Activated CD4-positive, alpha-beta T cell treated with anti-CD3 and anti-CD28 coated beads, Interleukin-2, amount 10 ng/mL, durations not matched to agents 7 days and 5 days (primary cell): ENCODE measurements at regions not wholly inside any gene's neighbourhood (a gene's known extent, or its start where the extent isn't known, plus 50 kb on each side); places are given as distances from the start of the nearest gene placed in this dataset.

ENCODE experiments used
- CTCF ChIA-PET: fragments of 350-600 bp; sonication (Branson Sonifier 250); formaldehyde crosslinking; loops from one replicate; lab custom pipeline; 2021; ENCODE audit warnings: antibody characterized with exemption; lab: Charles Lee
- POLR2A ChIA-PET: fragments of 350-600 bp; sonication (Branson Sonifier 250); formaldehyde crosslinking; loops from one replicate; lab custom pipeline; 2021; ENCODE audit warnings: antibody characterized with exemption; lab: Charles Lee
- DNase-seq: peaks from one replicate; pipeline ENCODE4 v3.0.0-alpha.2; 2020
- H3K27ac Mint-ChIP-seq: one replicate; pipeline ENCODE4 v1.8.0; 2021; ENCODE audit warnings: mild to moderate bottlenecking, moderate library complexity, mixed read lengths
- H3K27me3 Mint-ChIP-seq: one replicate; pipeline ENCODE4 v1.8.0; 2021; ENCODE audit warnings: mixed read lengths
- H3K36me3 Mint-ChIP-seq: one replicate; pipeline ENCODE4 v1.8.0; 2021; ENCODE audit warnings: low read depth, mixed read lengths
- H3K4me1 Mint-ChIP-seq: one replicate; pipeline ENCODE4 v1.8.0; 2021; ENCODE audit warnings: mixed read lengths
- H3K4me3 Mint-ChIP-seq: one replicate; pipeline ENCODE4 v1.8.0; 2021; ENCODE audit warnings: mild to moderate bottlenecking, moderate library complexity, mixed read lengths
- H3K9me3 Mint-ChIP-seq: one replicate; pipeline ENCODE4 v1.8.0; 2021; ENCODE audit warnings: mixed read lengths

DNA sequence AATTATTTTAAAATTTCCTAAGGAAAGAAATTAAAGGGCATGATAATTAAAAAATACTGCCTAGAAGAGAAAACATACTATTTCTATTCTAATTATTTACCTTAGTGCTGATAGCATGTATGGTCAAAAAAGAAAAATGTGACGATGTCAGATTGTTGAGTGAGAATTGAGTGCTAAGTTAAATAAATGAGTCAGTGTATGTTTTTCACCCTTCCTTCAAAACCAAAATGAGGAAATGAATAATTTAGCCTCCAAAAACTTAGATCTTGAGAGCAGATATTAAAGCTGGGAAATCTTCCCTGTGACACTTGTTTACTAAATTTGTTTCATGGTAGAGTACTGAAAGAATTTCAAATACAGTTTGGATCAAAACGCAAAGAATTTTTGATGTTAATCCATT lies 58.6 kb upstream of the NYAP2 start:
- POLR2A ChIA-PET = no interaction called here

DNA sequence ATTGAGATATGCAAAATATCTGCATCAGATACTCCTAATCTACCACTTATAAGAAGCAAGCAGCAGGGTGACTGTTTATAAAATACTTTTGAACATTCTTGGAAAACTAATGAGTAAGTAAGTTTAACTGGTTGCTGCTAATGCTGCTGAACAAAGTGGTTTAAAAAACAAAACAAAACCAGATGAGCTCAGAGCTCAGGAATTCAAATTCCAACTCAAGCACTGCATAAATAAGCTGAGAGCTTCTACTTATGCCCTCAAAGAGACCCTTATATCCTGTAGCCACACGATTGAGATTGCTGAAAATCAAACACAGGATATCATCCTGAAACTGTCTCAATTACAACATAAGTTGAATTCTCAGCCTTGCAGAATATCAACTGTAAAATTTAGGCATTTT lies 62.3 kb upstream of the NYAP2 start:
- ChIA-PET CTCF (no interaction called here), POLR2A (no interaction called here)
- Mint-ChIP-seq H3K27me3 (no peaks in the 10 kb centered on the region), H3K4me1 (no peaks in the 10 kb centered on the region), H3K36me3 (no peaks in the 10 kb centered on the region), H3K4me3 (no peak overlapping the region), H3K9me3 (no peaks in the 10 kb centered on the region), H3K27ac (no peak overlapping the region)
- DNase-seq = no peak

More for the DNA sequence above, 58.6 kb upstream of the NYAP2 start:
- no peaks in the 10 kb centered on the region for H3K9me3 Mint-ChIP-seq
- no peak overlapping the region for H3K27ac Mint-ChIP-seq
- no peaks in the 10 kb centered on the region for H3K36me3 Mint-ChIP-seq
- H3K4me3 Mint-ChIP-seq = no peak overlapping the region
- no peaks in the 10 kb centered on the region for H3K27me3 Mint-ChIP-seq
- DNase-seq = no peak
- no peaks in the 10 kb centered on the region for H3K4me1 Mint-ChIP-seq
- CTCF ChIA-PET = no interaction called here

DNA sequence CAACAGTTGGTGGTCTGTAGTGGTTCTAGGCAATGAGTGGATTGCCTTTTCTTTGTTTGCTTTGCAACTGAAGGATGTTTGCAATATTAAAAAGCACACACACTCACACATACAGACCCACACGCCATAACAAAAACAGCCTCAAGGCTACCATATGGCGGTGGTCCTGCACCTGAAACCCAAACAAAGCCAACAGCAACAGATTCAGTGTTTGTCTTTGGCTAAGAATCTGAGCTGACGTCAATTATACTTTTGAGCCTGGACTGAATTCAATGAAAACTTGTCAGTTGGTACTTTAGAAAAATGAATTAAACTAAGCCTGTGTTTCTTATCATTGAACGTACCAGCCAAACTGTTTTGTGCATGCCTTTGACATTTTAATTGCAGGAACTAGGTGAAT lies 65.0 kb upstream of the NYAP2 start:
- Mint-ChIP-seq H3K36me3 (no peaks in the 10 kb centered on the region), H3K27ac (no peak overlapping the region), H3K27me3 (no peaks in the 10 kb centered on the region), H3K9me3 (no peaks in the 10 kb centered on the region), H3K4me1 (no peaks in the 10 kb centered on the region), H3K4me3 (no peak overlapping the region)
- CTCF ChIA-PET = no interaction called here
- POLR2A ChIA-PET = no interaction called here
- DNase-seq = no peak

DNA sequence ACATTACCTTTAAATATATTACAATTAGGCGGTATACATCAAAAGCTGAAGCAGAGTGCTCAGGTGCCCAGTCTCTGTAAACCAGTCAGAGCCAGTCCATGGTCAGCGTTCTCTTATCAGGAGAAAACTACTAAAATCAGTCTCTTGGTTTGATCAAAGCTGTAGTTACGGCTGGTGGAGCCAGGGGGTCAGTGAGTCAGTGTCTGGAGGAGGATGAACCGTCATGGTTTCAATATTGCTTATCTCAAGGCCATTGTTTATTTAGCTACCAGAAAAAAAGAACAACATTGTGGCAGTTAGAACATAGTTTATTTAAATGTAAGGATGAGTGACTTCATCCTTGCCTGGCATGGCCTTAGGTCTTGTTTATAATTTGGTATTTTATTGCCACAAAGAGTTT lies 71.3 kb upstream of the NYAP2 start:
- DNase-seq = no peak
- Mint-ChIP-seq H3K4me3 (no peak overlapping the region), H3K36me3 (no peaks in the 10 kb centered on the region), H3K9me3 (no peaks in the 10 kb centered on the region), H3K27me3 (no peaks in the 10 kb centered on the region), H3K27ac (no peak overlapping the region), H3K4me1 (no peaks in the 10 kb centered on the region)
- POLR2A ChIA-PET = no interaction called here
- CTCF ChIA-PET = no interaction called here

DNA sequence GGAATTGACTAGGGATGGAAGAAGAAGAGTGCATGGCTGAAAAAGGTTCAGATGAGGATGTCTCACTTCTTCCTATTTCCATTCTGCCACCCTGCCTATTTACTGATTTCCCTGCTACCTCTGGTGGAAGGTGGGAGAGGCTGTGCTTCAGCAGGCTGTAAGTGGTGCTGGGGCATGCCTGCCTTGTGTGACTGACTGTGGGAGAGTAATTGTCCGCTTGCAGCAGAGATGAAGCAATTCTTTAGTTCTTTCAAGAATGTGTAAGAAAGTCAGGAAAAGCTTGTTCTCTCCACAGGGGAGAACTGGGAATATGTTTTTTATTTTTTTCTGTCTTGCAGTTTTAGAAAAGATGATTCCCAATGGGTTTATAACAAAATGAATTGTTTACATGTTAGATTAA lies 72.5 kb upstream of the NYAP2 start:
- H3K4me1 Mint-ChIP-seq = no peaks in the 10 kb centered on the region
- H3K4me3 Mint-ChIP-seq = no peak overlapping the region
- ChIA-PET CTCF (no interaction called here), POLR2A (no interaction called here)
- DNase-seq = no peak
- H3K9me3 Mint-ChIP-seq = no peaks in the 10 kb centered on the region
- no peaks in the 10 kb centered on the region for H3K36me3 Mint-ChIP-seq
- H3K27ac Mint-ChIP-seq = no peak overlapping the region
- no peaks in the 10 kb centered on the region for H3K27me3 Mint-ChIP-seq

DNA sequence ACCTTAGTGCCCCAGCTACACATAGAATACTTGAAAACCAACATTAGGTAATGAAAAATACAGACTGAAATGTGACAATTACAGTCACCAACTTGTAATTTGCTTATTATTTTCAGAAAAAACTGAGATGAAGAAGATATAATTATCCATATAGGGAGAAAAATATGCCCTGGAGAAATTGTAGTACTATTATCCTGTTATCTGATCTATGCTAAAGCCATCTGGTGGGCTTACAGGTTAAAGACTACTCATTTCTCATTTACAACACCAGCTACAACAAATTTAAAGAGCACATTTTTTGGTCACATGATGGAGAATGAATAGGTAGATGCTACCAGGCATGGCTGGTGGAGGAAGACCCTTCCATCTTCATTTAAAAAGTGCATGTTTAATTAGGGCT lies 79.6 kb upstream of the NYAP2 start:
- H3K27me3 Mint-ChIP-seq = no peaks in the 10 kb centered on the region
- no peaks in the 10 kb centered on the region for H3K9me3 Mint-ChIP-seq
- no peak for DNase-seq
- POLR2A ChIA-PET = no interaction called here
- no peaks in the 10 kb centered on the region for H3K36me3 Mint-ChIP-seq
- H3K27ac Mint-ChIP-seq = no peak overlapping the region
- H3K4me1 Mint-ChIP-seq = no peaks in the 10 kb centered on the region
- no peak overlapping the region for H3K4me3 Mint-ChIP-seq
- CTCF ChIA-PET = no interaction called here

DNA sequence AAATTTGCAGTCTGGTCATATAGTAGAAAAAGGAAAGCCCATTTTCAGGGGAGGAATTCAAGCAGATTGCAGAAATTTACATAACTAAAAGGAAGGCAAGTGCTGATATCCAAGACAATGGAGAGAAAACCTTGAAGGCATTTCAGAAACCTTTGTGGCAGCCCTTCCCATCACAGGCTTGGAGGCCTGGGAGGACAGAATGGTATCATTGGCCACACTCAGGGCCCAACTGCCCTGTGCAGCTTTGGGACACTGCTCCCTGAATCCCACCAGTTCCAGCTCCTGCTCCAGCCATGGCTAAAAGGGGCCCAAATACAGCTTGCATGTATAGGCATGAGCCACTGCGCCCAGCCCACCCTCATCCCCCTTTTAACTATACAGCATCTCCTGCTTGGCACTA lies 81.1 kb upstream of the NYAP2 start:
- no peaks in the 10 kb centered on the region for H3K36me3 Mint-ChIP-seq
- H3K27me3 Mint-ChIP-seq = no peaks in the 10 kb centered on the region
- H3K4me3 Mint-ChIP-seq = no peak overlapping the region
- no peaks in the 10 kb centered on the region for H3K4me1 Mint-ChIP-seq
- H3K9me3 Mint-ChIP-seq = no peaks in the 10 kb centered on the region
- ChIA-PET POLR2A (no interaction called here), CTCF (no interaction called here)
- no peak for DNase-seq
- no peak overlapping the region for H3K27ac Mint-ChIP-seq

DNA sequence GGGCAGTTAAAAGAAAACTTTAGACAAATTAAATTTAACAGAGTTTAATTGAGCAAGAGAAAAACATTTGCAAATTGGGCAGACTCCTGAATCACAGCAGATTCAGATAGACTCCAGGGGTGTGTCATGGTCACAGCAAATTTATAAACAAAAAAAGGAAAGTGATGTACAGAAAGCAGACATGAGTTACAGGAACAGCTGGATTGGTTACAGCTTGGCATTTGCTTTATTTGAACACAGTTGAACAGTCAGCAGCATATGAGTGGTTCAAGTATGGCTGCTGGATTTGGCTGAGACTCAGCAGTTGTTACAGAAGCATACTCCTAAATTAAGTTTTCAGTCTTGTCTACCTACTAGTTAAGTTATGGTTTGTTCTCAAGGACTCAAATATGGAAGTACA lies 82.3 kb upstream of the NYAP2 start:
- Mint-ChIP-seq H3K27me3 (no peaks in the 10 kb centered on the region), H3K4me1 (no peaks in the 10 kb centered on the region)

DNA sequence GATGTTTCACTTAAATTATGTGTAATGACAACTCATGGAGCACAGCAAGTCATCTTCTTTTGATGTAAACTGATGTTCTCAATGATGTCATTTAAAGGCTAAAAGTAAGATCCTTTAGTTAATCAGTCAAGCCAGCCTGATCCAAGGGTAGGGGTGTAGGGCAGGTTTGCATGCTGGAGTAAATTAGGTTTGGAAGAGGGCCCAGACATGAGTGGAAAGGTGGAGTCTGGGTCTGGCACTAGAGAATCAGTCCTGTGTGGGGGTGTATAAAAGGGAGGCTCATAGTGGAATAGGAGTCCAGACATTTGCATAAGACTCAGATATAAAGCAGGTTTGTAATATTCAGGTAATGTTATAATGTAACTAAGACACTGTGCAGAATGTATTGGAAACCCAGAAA lies 88.8 kb upstream of the NYAP2 start:
- DNase-seq = no peak
- no peak overlapping the region for H3K27ac Mint-ChIP-seq
- no peaks in the 10 kb centered on the region for H3K36me3 Mint-ChIP-seq
- CTCF ChIA-PET = no interaction called here
- H3K4me3 Mint-ChIP-seq = no peak overlapping the region
- no peaks in the 10 kb centered on the region for H3K9me3 Mint-ChIP-seq
- POLR2A ChIA-PET = no interaction called here
- H3K4me1 Mint-ChIP-seq = no peaks in the 10 kb centered on the region
- H3K27me3 Mint-ChIP-seq = no peaks in the 10 kb centered on the region

More for the DNA sequence above, 82.3 kb upstream of the NYAP2 start:
- no peak overlapping the region for H3K4me3 Mint-ChIP-seq
- no peak for DNase-seq
- no peak overlapping the region for H3K27ac Mint-ChIP-seq
- POLR2A ChIA-PET = no interaction called here
- no peaks in the 10 kb centered on the region for H3K36me3 Mint-ChIP-seq
- CTCF ChIA-PET = interaction anchor here (0.7 kb wide), 1 partner anchor 80 kb away, joined by 3 read pairs; no protein-coding TSS in a partner anchor
- H3K9me3 Mint-ChIP-seq = no peaks in the 10 kb centered on the region

DNA sequence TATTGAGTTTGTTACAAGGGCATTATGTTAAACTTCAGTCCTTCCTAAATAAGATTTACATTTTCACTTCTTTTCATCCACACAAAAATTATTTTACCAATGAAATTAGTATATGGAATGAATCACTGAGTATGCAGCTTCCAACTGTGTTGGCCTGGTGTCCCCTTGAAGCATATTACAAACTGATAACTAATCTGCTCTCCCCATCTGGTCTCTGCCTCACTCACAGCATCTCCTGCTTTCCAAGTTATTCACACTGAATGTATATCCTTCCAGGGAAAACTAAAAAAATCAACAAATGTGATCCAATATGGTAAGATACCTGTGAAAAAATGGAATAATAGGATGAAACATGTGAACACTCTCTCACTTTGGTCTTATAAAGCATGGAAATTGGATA lies 90.0 kb upstream of the NYAP2 start:
- Mint-ChIP-seq H3K27me3 (no peaks in the 10 kb centered on the region), H3K9me3 (no peaks in the 10 kb centered on the region), H3K4me1 (no peaks in the 10 kb centered on the region), H3K4me3 (no peak overlapping the region), H3K27ac (no peak overlapping the region), H3K36me3 (no peaks in the 10 kb centered on the region)
- ChIA-PET CTCF (no interaction called here), POLR2A (no interaction called here)
- DNase-seq = no peak

DNA sequence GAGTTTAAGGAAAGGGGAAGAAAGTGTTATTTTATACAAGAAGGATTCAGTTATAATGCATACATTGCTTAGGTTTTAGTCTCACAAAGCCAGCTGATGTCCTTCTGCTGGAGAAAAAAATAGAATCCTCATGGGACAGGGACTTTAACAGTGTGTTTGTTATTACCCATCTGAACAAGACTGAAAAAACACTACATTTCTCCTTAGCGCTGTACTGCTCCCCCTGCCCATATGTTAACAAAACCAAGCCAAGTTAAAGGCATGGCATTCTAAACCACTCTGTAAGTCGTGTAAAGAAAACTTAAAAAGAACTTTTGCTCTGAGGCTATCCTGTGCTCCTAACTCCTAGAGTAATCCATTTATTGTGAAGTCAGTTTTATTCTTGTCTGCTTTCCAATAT lies 102.6 kb upstream of the NYAP2 start:
- Mint-ChIP-seq H3K27ac (no peak overlapping the region), H3K4me1 (no peaks in the 10 kb centered on the region), H3K36me3 (no peaks in the 10 kb centered on the region), H3K9me3 (peaks cover 11% of the 10 kb centered on the region), H3K27me3 (peaks cover 3% of the 10 kb centered on the region), H3K4me3 (no peak overlapping the region)
- CTCF ChIA-PET = no interaction called here
- DNase-seq = no peak
- POLR2A ChIA-PET = no interaction called here

DNA sequence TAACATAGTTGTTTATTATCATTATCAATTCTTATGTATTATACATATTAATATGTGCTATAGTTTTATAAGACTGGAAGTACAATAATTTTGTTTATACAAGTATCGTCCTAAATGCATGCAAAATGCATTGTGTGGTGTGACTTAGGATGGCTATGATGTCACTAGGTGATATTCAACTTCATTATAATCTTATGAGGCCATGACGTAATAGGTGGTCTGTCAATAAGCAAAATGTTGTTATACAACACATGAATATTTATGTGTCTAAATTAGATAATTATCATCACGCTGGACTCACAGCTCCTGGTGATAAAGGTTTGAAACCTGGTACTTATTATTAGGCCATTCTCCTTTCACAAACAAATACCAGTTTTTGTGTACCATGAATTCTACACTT lies 104.4 kb upstream of the NYAP2 start:
- DNase-seq = no peak
- POLR2A ChIA-PET = no interaction called here
- H3K4me1 Mint-ChIP-seq = no peaks in the 10 kb centered on the region
- no peak overlapping the region for H3K27ac Mint-ChIP-seq
- H3K4me3 Mint-ChIP-seq = no peak overlapping the region
- no peaks in the 10 kb centered on the region for H3K9me3 Mint-ChIP-seq
- peaks cover 3% of the 10 kb centered on the region for H3K27me3 Mint-ChIP-seq
- CTCF ChIA-PET = no interaction called here
- no peaks in the 10 kb centered on the region for H3K36me3 Mint-ChIP-seq

DNA sequence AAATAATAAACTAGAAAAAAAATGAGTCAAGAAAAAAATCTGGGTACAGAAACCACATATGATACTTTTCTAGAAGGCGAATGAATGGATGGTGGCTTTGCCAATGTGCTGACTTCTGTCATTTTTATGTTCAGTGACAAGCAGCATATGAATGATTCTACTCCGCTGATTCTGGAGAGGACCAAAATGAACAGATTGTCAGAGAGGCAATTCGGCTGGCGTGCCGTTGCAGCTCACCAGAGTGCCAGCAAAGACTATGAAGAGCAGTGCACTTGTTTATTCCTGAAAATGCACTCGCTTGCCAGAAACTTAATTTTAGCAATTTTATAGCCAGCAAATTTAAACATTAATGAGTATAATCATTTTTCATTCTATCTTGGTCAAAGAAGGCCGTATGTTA lies 105.9 kb upstream of the NYAP2 start:
- CTCF ChIA-PET = no interaction called here
- DNase-seq = no peak
- Mint-ChIP-seq H3K27me3 (peaks cover 3% of the 10 kb centered on the region), H3K27ac (no peak overlapping the region), H3K4me1 (no peaks in the 10 kb centered on the region), H3K9me3 (no peaks in the 10 kb centered on the region), H3K36me3 (no peaks in the 10 kb centered on the region), H3K4me3 (no peak overlapping the region)
- POLR2A ChIA-PET = no interaction called here

DNA sequence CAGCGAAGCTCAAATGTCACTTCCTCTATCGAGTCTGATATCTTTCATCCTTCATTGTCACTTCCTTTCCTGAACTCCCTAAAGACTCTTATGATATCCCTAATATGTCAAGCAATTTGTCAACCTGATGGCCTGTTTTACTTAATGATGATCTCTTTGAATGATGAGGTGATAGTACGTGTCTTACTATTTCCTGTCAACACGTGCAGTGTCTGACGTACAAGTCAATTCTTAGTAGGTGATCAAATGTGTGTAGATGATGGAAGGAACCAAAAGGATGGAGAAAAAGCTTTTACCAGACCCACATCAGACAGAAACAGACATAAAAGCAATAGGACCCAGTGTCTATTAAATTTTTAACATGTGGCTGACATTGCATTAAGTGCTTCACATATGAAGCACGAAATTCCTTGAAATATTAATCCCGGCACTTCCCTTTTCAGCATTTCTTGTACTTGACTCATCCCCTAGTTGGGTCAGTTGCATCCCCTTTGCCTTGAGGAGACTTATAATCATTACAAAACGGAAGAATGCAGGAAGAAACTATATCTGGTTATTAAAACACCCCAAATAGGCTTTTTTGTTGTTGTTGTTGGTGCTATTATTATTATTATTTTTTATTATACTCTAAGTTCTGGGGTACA lies 108.6 kb upstream of the NYAP2 start:
- no peak overlapping the region for H3K4me3 Mint-ChIP-seq
- no peaks in the 10 kb centered on the region for H3K4me1 Mint-ChIP-seq
- ChIA-PET POLR2A (no interaction called here), CTCF (no interaction called here)
- no peaks in the 10 kb centered on the region for H3K9me3 Mint-ChIP-seq
- no peaks in the 10 kb centered on the region for H3K27me3 Mint-ChIP-seq
- DNase-seq = no peak
- H3K27ac Mint-ChIP-seq = no peak overlapping the region
- H3K36me3 Mint-ChIP-seq = no peaks in the 10 kb centered on the region
